IPS-NIHi7 (cell line): ENCODE measurements at regions not wholly inside any gene's neighbourhood (a gene's known extent, or its start where the extent isn't known, plus 50 kb on each side); places are given as distances from the start of the nearest gene placed in this dataset.
"Not testable (repeated sequence)": the region's sequence is repeated elsewhere in the genome, so short reads cannot be mapped to it uniquely, and the experiment has no call there.

Experiments used
- DNase-seq: peaks from one replicate; pipeline ENCODE4 v3.0.0; 2012; ENCODE audit warnings: mixed read lengths; ENCODE audit errors: extremely low spot score

DNA sequence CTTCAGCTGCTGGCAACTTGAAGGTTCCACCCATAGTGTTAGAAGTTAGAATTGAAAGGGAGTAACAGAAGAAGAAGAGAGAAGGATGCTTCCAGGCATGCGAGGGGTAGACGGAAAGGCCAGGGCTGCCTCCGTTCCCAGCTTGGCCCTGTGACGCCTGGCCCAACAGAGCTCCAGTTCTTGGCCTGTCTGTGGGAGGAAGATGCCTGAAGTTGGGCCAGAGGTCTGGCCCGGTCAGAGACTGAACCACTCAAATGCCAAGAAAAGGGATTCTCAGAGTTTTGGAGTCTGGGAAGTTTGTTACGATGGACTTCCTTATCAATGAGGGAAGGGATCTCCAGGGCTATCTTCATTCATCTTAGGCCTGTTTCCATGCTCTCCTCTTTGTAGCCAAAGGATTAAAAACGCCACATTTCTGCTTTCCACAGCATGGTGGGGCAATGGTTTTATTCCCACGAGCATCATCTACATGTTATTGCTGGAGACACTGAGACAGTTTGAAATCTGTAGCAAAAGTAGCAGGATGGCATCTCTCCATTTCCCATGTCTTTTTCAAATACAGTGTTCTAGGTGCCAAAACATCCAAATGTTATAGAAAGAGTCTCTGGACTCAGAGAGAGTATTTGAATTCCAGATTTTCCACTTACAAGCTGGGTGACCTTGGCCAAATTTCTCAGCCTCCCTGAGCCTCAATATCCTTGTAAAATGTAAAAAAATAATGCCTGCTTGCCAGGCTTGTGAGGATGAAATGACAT lies 65.4 kb upstream of the ANKRD55 start:
- no peak for DNase-seq

DNA sequence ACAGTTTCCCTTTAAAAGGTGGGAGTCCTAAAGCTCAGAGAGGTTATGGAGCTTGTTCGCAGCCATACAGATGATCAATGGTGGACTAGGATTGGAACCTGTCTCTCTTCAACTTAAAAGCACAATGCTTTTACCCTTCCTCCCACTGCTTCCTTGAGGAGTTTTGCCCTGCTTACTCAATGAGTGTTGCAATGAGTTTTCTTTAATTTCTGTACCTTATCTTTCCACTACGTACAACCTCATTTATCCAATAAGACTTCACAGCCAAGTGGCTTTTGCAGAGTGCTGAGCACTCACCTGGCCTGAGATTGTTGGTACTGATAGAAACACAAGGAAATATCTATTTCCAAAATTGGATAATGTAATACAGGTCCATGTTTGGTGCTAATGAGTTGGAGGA lies 64.7 kb upstream of the ANKRD55 start:
- no peak for DNase-seq

DNA sequence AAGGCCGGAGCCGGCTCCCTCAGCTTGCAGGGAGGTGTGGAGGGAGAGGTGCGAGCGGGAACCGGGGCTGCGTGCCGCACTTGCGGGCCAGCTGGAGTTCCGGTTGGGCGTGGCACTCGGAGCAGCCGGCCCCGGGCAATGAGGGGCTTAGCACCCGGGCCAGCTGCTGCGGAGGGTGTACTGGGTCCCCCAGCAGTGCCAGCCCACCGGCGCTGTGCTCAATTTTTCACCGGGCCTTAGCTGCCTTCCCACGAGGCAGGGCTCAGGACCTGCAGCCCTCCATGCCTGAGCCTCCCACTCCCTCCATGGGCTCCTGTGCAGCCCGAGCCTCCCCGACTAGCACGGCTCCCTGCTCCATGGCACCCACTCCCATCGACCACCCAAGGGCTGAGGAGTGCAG lies 62.2 kb upstream of the ANKRD55 start:
- DNase-seq, result not testable (repeated sequence)

DNA sequence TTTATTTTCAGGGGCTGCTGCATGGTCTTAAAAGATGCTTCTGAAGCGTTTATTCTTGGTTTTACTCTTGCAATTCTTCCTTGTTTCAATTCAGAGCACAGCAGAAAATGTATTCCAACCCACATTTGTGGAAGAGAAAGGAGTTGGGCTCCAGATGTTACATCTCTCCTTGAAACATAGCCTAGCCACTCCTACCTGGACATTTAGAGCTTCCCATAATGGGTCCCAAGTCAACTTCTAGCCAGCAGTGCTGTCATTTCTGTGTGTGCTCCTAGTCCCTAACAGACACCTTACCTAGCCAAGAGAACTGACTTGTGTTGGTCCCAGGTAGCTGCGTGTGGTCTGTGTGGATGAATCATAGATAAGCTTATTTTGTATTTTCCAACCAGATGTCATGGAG lies 61.2 kb upstream of the ANKRD55 start:
- no peak for DNase-seq

DNA sequence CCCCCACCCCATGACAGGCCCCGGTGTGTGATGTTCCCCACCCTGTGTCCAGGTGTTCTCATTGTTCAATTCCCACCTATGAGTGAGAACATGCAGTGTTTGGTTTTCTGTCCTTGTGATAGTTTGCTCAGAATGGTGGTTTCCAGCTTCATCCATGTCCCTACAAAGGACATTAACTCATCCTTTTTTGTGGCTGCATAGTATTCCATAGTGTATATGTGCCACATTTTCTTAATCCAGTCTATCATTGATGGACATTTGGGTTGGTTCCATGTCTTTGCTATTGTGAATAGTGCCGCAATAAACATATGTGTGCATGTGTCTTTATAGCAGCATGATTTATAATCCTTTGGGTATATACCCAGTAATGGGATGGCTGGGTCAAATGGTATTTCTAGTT lies 59.7 kb upstream of the ANKRD55 start:
- not testable (repeated sequence) for DNase-seq

DNA sequence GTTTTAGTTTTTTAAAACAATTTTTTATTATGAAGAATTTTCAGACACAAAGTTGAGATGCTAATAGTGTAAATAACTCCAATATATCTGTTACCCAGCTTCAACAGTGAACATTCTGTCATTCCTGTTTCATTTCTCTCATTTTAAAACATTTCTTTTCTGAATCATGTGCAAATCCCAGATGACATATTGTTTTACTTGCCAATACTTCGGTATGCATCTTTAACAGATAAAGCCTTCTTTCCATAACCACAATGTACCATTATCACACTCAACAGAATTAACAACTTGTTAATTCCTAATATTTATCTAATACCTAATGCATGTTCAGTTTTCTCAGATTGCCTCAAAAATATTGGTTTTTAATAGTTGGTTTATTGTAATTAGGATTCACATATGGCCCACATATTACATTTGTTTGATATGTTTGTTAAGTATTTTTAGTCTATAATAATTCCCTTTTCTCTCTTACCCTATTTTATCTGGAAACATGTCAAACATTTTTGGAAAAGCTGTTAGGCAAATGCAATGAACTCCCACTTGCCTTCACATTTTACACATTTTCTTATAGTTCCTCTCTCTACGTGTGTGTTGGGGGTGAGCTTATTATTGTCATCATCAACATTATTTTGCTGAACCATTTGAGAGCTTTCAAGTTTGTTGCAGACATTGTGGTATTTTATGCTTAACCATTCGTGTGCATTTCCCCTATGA lies 58.7 kb upstream of the ANKRD55 start:
- no peak for DNase-seq

DNA sequence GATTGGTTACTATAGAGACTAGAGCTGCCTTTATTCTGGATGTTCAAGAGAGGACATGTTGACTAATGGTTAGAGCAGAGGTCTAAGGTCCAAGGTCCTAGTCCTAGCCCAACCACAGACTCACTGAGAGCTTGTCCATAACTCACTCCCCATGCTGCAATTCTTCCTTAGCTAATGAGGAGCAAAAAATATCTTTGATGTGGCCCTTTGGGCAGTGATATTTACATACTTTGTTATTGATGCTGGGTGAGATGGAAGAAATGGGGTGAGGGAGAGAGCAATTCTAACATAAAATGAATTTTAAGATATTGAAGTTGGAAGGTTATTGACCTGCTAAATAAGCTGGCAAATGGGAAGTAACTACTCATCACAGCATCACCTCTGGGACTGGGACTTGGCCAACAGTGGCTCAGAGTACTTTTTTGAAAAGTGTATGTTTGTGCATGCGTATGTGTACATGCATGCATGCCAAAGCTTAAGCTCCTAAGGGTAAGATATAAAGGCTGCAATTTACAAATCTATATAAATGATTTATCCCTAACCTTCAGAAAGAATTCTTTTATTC lies 58.0 kb upstream of the ANKRD55 start:
- DNase-seq, result no peak

DNA sequence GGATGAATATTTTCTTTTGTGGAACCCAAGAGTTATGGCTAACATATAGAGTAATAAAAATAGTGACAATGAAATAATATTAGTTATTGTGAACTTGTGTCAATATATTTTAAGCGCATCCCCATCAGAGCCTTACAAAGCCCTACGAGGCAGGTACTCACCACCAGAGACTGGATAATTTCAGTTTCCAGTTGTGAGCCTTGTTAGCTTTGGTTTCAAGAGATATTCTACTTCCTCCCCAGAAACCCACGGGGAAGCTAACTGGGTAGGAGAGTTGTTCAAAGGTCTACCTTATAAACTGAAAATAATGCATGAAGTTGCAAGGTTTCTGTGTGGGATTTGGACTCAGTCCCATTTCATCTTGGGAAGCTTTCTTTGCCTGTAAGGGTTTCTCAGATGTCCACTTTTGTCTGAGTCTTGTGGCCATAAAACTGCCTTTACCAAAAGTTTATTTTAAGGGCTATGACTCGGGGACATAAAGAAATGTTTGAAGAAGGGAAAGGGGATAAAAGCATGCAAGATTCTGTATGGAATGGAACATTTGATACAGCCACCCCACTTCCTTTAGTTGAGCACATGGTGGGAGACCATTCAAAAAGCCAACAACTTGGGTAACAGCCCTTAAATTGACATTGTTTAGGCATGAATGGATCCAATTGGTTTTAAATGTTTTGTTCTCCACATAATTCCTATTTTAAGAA lies 57.4 kb upstream of the ANKRD55 start:
- no peak for DNase-seq

DNA sequence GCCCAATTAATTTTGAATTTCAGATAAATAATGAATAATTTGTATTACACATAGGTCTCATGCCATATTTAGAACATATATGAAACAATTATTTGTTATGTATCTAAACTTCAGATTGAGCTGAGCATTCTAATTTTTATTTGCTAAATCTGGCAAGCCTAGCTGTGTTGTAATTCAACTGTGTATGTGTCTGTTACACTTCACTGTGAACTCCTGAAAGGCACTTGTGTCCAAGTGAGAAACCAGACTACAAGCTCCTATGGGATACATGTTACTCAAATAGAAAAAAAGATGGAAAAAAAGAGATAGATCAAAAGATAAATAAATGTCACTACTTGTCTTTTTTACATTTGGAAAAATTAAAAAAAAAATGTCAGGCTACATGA lies 56.5 kb upstream of the ANKRD55 start:
- no peak for DNase-seq

DNA sequence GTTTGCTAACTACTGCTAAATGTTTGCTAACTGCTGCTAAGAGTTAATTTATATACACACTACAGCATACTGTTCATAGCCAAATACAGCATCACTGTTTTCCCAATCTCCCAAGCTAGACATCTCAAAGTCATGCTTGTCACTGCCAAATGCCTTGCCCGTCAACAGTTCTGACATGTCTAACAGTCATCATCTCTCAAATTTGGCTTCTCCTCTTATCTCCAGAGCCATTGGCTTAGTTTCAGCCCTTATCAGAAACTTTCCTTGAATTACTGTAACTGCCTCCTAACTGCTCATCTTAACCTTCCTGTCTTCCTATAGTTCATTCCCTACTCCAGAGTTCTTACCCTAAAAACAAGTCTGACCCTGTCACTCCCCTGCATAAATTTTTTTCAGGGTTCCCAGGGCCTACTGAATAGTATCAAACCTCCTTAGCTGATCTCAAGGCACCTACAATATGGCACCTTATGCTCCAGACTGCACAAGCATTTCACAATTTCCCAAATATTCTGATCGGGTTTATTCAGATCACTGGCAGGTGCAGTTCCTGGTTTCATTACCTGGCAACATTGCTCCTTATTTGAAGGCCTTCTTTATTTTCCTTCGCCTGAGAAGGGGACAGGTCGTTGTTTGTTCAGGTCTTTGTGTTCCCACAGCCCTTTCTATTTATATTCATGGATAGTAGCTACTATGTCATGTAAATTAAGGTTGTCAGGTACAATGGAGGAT lies 55.9 kb upstream of the ANKRD55 start:
- no peak for DNase-seq

DNA sequence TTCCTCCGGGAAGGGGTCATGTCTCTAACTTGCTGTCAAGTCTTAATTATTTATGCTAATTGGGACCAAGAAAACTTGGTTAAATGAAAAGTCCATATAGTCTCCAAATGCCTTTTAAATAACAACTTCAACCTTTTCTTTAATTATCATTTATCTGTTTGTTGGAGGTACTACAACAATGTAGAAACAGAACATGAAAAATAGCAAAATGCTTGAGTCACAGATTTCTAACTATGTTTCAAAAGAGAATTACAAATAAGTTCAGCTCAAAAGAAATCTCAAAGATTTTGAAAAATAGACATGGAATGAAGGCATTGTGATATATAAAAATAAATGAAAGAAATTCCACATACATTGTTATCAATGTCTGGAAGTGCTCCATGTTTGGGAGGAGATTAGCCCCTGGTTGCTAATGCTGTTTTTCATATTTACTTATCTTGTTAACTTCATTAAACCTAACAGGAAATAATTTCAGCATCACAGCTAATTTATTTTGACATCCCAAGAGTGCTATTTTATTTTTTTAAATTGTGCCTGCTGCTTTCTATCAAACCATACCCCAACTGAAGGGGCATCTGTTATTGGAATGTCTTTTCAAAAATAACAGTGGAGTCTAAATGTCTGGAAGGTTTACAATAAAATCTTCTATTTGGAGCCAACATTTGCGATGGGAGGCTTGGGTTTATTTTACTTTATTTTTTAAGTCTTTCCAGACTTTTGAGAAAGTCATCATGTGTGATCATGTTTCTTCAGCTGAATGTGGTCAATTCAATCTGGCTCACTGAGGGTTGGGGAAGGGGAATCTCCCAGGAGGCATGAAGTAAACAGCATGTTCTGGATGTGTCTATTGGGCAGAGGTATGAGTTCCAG lies 53.1 kb upstream of the ANKRD55 start:
- no peak for DNase-seq

DNA sequence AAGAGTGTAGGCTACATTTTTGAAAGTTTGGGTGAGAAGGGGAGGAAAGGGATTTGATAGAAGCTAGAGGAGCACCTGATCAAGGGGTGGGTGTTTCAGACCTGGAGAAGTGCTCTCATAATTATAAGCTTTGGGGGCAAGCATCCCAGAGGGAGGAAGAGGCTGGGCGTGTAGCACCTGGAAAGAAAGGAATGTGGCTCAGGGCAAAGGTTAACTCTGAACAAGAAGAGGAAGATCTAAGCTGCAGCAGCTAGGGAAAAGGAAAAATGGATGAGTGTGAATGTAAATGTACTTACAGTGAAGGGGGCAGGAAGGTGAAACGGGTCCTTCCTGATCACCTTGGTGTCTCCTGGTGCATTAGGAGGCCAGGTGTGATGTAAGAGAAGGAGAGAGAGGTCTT lies 49.8 kb upstream of the ANKRD55 start:
- no peak for DNase-seq
